HL-60 (cell line): ENCODE measurements at regions not wholly inside any gene's neighbourhood (a gene's known extent, or its start where the extent isn't known, plus 50 kb on each side); places are given as distances from the start of the nearest gene placed in this dataset.

ENCODE experiments used
- DNase-seq, 2 experiments: peaks; one replicate each; pipeline ENCODE4 v3.0.0-alpha.2; 2010 to 2020; ENCODE audit warnings: low read depth in 1 of 2, low spot score in 1 of 2
- H3K27ac ChIP-seq: fragments of 250-450 bp; sonication (Bioruptor Pico); replicated peaks from 2 replicates; pipeline ENCODE4 v1.5.1; 2020; ENCODE audit warnings: mild to moderate bottlenecking, moderate library complexity
- H3K27me3 ChIP-seq: fragments of 250-450 bp; sonication (Bioruptor Pico); 2 replicates; pipeline ENCODE4 v1.5.1; 2021; ENCODE audit warnings: mild to moderate bottlenecking, moderate library complexity; ENCODE audit not compliant: insufficient read depth, poor library complexity, severe bottlenecking
- H3K4me3 ChIP-seq: replicated peaks from 2 replicates; pipeline ENCODE4 v1.5.1; 2011; ENCODE audit warnings: mild to moderate bottlenecking, control low read depth, low read length; ENCODE audit not compliant: insufficient read depth
- GABPA ChIP-seq: IDR thresholded peaks from 2 replicates; pipeline ENCODE4 v1.6.1; 2012; ENCODE audit warnings: low read depth
- POLR2AphosphoS5 ChIP-seq: IDR thresholded peaks from 2 replicates; pipeline ENCODE4 v1.6.1; 2012; ENCODE audit warnings: low read depth
- SPI1 ChIP-seq: IDR thresholded peaks from 2 replicates; pipeline ENCODE4 v1.6.1; 2012; ENCODE audit warnings: low read depth, mild to moderate bottlenecking, borderline replicate concordance
- TF ChIP-seq, protein P1 (sequence below): IDR thresholded peaks from 2 replicates; pipeline ENCODE4 v1.6.1; 2012; ENCODE audit warnings: low read depth; ENCODE audit not compliant: insufficient replicate concordance
- TF ChIP-seq, protein P2 (sequence below): IDR thresholded peaks from one replicate; pipeline ENCODE4 v1.5.1; 2011; ENCODE audit warnings: low read length, control low read depth, inconsistent platforms; ENCODE audit not compliant: insufficient read depth

DNA sequence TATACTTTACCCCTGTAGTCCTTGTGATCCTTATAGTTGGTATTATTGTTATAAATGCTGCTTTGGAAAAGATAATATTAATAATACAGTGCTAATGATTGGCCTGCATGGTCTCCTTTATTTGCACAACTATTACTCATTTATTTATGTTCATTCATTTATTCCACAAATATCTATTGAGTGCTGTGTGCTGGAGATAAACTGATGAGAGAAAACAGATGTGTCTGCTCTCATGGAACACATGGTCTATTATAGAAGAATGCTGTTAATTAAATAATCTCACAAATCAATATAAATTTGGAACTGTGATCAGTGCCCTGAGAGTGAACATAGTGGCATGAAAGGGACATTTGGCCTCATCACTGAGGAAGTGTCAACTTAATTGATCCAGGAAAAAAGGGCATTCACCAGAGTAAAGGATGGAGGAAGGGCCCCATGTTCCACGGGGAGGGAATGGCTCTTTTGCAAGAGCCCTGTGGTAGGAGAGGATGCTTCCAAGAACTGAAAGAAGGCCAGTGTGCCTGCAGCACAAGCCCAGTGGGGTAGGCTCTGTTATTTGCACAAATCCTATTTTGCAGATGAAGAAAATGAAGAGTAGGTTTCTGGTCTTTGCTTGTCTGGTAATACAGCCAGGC is 91.5 kb upstream of the STK39 start:
- TF ChIP-seq, protein P1, sequence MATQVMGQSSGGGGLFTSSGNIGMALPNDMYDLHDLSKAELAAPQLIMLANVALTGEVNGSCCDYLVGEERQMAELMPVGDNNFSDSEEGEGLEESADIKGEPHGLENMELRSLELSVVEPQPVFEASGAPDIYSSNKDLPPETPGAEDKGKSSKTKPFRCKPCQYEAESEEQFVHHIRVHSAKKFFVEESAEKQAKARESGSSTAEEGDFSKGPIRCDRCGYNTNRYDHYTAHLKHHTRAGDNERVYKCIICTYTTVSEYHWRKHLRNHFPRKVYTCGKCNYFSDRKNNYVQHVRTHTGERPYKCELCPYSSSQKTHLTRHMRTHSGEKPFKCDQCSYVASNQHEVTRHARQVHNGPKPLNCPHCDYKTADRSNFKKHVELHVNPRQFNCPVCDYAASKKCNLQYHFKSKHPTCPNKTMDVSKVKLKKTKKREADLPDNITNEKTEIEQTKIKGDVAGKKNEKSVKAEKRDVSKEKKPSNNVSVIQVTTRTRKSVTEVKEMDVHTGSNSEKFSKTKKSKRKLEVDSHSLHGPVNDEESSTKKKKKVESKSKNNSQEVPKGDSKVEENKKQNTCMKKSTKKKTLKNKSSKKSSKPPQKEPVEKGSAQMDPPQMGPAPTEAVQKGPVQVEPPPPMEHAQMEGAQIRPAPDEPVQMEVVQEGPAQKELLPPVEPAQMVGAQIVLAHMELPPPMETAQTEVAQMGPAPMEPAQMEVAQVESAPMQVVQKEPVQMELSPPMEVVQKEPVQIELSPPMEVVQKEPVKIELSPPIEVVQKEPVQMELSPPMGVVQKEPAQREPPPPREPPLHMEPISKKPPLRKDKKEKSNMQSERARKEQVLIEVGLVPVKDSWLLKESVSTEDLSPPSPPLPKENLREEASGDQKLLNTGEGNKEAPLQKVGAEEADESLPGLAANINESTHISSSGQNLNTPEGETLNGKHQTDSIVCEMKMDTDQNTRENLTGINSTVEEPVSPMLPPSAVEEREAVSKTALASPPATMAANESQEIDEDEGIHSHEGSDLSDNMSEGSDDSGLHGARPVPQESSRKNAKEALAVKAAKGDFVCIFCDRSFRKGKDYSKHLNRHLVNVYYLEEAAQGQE = no peak
- TF ChIP-seq, protein P2, sequence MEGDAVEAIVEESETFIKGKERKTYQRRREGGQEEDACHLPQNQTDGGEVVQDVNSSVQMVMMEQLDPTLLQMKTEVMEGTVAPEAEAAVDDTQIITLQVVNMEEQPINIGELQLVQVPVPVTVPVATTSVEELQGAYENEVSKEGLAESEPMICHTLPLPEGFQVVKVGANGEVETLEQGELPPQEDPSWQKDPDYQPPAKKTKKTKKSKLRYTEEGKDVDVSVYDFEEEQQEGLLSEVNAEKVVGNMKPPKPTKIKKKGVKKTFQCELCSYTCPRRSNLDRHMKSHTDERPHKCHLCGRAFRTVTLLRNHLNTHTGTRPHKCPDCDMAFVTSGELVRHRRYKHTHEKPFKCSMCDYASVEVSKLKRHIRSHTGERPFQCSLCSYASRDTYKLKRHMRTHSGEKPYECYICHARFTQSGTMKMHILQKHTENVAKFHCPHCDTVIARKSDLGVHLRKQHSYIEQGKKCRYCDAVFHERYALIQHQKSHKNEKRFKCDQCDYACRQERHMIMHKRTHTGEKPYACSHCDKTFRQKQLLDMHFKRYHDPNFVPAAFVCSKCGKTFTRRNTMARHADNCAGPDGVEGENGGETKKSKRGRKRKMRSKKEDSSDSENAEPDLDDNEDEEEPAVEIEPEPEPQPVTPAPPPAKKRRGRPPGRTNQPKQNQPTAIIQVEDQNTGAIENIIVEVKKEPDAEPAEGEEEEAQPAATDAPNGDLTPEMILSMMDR = no peak
- TF ChIP-seq POLR2AphosphoS5 (no peak), GABPA (no peak), SPI1 (no peak)
- Histone ChIP-seq H3K27me3 (no peaks in the 10 kb centered on the region), H3K27ac (no peak overlapping the region), H3K4me3 (no peak overlapping the region)
- no peak for DNase-seq

DNA sequence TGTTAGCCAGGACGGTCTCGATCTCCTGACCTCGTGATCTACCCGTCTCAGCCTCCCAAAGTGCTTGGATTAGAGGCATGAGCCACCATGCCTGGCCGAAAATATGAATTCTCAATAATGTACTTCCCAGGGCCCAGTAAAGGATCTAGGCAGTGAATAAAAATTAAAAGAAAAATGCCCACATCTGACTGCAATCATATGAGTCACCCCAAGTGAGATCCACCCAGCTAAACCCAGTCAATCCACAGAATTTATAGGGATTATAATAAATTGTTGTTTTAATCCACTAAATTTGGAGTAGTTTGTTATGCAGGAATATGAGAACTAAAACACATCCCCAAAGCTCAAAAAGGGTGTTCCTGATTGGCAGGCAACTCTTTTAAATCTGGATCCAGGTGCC is 93.5 kb upstream of the STK39 start:
- H3K4me3 ChIP-seq = no peak overlapping the region
- no peak overlapping the region for H3K27ac ChIP-seq
- H3K27me3 ChIP-seq = no peaks in the 10 kb centered on the region
- TF ChIP-seq GABPA (no peak), POLR2AphosphoS5 (no peak), SPI1 (no peak)
- TF ChIP-seq, protein P1 = no peak
- TF ChIP-seq, protein P2 = no peak
- DNase-seq = no peak

DNA sequence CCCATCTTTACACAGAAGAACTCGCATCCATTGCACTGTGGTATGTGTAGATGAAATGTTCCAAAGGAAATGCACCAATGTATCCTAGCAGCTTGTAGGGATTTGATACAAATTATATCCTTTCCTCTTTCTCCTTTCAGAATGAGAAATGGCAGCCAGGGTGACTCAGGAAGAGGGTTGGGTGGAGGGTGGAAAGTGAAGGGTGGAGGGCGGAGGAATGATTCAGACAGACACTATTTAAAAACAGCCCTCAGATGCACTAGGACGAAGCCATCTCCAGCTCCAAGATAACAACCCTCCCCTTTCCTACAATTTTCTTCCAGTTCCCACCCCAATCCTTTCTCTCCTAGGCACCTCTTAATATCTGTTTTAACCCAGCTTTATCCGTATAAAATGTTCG is 96.2 kb upstream of the STK39 start:
- no peaks in the 10 kb centered on the region for H3K27me3 ChIP-seq
- no peak overlapping the region for H3K4me3 ChIP-seq
- DNase-seq = no peak
- no peak overlapping the region for H3K27ac ChIP-seq
- TF ChIP-seq SPI1 = no peak
- TF ChIP-seq, protein P1 = no peak
- TF ChIP-seq, protein P2 = no peak
- no peak for TF ChIP-seq GABPA
- no peak for TF ChIP-seq POLR2AphosphoS5
